Nephron (organoid): ENCODE measurements at regions not wholly inside any gene's neighbourhood (a gene's known extent, or its start where the extent isn't known, plus 50 kb on each side); places are given as distances from the start of the nearest gene placed in this dataset.

Source experiments
- H3K27ac Mint-ChIP-seq, 3 experiments: 2 replicates each; pipeline ENCODE4 v1.8.0; 2020; ENCODE audit warnings: mixed read lengths in 3 of 3, mild to moderate bottlenecking in 2 of 3, moderate library complexity in 1 of 3
- H3K27me3 Mint-ChIP-seq: 2 replicates; pipeline ENCODE4 v1.8.0; 2021; ENCODE audit warnings: low read depth, mild to moderate bottlenecking, moderate library complexity, mixed read lengths
- H3K36me3 Mint-ChIP-seq: 2 replicates; pipeline ENCODE4 v1.8.0; 2020; ENCODE audit warnings: low read depth, mixed read lengths
- H3K4me1 Mint-ChIP-seq: 2 replicates; pipeline ENCODE4 v1.8.0; 2020; ENCODE audit warnings: mixed read lengths
- H3K4me3 Mint-ChIP-seq, 3 experiments: 2 replicates each; pipeline ENCODE4 v1.8.0; 2020; ENCODE audit warnings: mild to moderate bottlenecking in 3 of 3, mixed read lengths in 3 of 3, moderate library complexity in 2 of 3
- H3K9me3 Mint-ChIP-seq: 2 replicates; pipeline ENCODE4 v1.8.0; 2020; ENCODE audit warnings: mixed read lengths
- TF ChIP-seq, protein P1 (sequence below), 3 experiments: fragments of 200-600 bp; sonication (generic); IDR thresholded peaks; one replicate each; pipeline ENCODE4 v1.5.0; 2021; ENCODE audit warnings: antibody characterized with exemption in 3 of 3; ENCODE audit not compliant: unreplicated experiment in 3 of 3

DNA sequence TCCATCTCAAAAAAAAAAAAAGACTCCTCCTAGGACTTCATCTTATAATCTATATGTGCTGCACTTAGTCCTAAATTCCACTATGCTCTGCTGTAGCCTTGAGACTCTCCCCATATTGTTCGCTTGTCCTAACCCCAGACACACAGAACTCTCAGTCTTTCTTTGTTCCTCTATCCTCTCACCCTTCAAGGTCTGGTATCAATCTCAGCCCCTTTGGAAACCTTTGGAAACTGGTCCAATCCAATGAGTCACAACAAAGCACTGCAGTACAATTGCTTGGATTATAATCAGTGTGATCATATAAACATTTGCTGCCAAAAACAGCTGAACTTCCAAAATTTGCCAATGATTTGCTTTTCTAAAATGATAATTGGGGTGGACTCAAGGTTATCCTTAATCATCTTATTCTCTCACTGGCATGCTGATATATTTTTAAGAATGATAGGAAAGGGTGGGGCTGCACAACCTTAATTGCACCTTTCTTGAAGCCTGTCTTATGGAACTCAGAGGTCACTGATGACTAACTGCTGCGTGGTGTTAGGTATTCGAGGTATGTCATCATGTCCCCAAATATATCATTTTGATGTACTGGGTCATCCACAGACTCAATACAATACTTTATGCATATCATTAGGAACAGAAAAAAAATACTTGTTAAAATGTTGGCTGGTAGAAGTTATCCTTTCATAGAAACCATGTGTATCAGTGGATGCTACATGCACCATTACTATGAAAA lies 756.7 kb downstream of the NR2F2 start:
- H3K9me3 Mint-ChIP-seq: no peaks in the 10 kb centered on the region
- H3K4me1 Mint-ChIP-seq: peaks cover 8% of the 10 kb centered on the region
- H3K27ac Mint-ChIP-seq: no peak overlapping the region
- no peaks in the 10 kb centered on the region for H3K27me3 Mint-ChIP-seq
- H3K4me3 Mint-ChIP-seq: no peak overlapping the region
- TF ChIP-seq, protein P1, sequence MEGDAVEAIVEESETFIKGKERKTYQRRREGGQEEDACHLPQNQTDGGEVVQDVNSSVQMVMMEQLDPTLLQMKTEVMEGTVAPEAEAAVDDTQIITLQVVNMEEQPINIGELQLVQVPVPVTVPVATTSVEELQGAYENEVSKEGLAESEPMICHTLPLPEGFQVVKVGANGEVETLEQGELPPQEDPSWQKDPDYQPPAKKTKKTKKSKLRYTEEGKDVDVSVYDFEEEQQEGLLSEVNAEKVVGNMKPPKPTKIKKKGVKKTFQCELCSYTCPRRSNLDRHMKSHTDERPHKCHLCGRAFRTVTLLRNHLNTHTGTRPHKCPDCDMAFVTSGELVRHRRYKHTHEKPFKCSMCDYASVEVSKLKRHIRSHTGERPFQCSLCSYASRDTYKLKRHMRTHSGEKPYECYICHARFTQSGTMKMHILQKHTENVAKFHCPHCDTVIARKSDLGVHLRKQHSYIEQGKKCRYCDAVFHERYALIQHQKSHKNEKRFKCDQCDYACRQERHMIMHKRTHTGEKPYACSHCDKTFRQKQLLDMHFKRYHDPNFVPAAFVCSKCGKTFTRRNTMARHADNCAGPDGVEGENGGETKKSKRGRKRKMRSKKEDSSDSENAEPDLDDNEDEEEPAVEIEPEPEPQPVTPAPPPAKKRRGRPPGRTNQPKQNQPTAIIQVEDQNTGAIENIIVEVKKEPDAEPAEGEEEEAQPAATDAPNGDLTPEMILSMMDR (IDR thresholded peaks at IDR 0.05; ENCODE audit: unreplicated experiment in 3 of 3): no peak
- no peaks in the 10 kb centered on the region for H3K36me3 Mint-ChIP-seq

DNA sequence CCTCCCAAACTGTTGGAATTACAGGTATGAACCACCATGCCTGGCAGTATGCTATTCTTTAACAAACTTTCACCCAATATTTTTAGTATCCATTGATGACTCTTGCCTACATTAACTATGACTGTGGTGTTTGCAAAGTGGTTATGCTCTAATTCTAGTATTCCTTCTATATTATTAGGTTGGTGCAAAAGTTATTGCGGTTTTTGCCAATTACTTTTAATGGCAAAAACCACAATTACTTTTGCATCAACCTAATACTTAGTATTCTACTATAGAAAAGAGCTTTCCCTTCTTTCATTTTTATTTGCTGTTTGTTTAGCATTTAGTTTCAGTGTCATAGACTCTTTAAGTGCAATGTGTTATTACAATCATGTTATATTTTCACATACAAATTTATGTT lies 760.6 kb downstream of the NR2F2 start:
- Mint-ChIP-seq H3K9me3 (no peaks in the 10 kb centered on the region), H3K27ac (no peak overlapping the region), H3K27me3 (no peaks in the 10 kb centered on the region), H3K4me1 (no peaks in the 10 kb centered on the region), H3K4me3 (no peak overlapping the region), H3K36me3 (no peaks in the 10 kb centered on the region)
- TF ChIP-seq, protein P1 (IDR thresholded peaks at IDR 0.05; ENCODE audit: unreplicated experiment in 3 of 3): no peak

DNA sequence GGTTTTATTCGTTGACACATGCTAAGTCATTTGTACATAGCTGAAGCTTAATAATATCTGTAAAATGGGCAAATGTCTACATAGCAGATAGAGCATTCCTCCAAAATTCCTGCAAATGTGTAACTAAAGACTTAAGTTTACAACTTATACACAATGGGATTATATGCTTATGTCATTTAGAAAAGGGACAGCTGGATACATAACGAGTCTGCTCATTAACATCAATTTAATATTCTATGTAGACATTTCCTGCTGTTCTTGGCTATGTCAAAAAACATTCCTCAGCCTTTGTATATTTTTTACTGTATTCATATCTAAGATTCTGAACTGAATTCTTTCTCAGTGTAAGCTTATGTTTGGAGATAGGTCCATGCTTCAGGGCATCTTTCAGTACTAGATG lies 762.2 kb downstream of the NR2F2 start:
- Mint-ChIP-seq H3K27me3 (no peaks in the 10 kb centered on the region), H3K9me3 (peaks cover 1% of the 10 kb centered on the region), H3K4me3 (no peak overlapping the region), H3K27ac (no peak overlapping the region), H3K36me3 (no peaks in the 10 kb centered on the region), H3K4me1 (no peaks in the 10 kb centered on the region)
- TF ChIP-seq, protein P1 (IDR thresholded peaks at IDR 0.05; ENCODE audit: unreplicated experiment in 3 of 3): no peak

DNA sequence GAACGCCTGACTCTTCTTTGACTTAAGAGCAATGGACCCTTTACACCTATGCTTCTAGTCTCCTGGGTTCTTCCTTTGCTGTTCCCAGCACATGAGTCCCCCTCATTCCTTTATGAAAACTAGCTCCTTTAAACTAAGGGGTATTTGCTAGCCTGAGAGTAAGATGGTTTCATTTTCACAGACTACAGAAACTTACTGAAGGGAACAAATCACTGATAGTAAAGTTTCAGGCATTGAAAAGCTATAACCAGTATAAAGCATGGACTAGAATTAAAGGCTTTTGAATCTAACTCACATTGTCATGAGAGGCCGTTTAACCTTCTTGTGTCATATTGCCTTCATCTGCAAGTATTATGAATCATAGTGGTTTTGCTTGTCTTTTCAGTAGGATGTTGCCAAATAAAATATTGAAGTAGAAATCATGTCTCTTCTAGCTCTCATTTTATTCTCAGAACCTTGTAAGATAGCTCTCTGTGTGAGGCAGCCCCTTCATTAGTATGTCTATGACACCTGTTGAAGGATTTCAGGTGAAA lies 765.9 kb downstream of the NR2F2 start:
- H3K4me1 Mint-ChIP-seq: no peaks in the 10 kb centered on the region
- TF ChIP-seq, protein P1 (IDR thresholded peaks at IDR 0.05; ENCODE audit: unreplicated experiment in 3 of 3): no peak
- no peak overlapping the region for H3K27ac Mint-ChIP-seq
- no peaks in the 10 kb centered on the region for H3K36me3 Mint-ChIP-seq
- peaks cover 15% of the 10 kb centered on the region for H3K9me3 Mint-ChIP-seq
- H3K4me3 Mint-ChIP-seq: no peak overlapping the region
- no peaks in the 10 kb centered on the region for H3K27me3 Mint-ChIP-seq

DNA sequence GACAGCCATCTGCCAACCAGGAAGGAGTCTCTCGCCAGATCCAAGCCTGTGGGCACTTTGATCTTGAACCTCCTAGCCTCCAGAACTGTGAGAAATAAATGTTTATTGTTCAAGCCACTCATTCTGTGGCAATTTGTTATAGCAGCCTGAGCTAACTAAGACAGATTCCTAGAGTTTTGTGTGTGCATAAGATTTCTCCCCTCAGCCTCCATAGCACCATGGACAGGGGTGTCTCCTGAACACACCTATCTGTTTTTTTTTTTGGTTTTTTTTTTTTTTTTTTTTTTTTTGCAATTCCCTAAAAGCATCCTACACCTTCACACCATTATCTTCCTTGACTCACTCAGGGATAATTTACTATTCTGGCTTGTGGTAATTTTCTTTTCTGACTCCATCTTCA lies 768.5 kb downstream of the NR2F2 start:
- Mint-ChIP-seq H3K27me3 (no peaks in the 10 kb centered on the region), H3K4me1 (no peaks in the 10 kb centered on the region), H3K9me3 (peaks cover 15% of the 10 kb centered on the region), H3K4me3 (no peak overlapping the region), H3K27ac (no peak overlapping the region), H3K36me3 (no peaks in the 10 kb centered on the region)
- TF ChIP-seq, protein P1 (IDR thresholded peaks at IDR 0.05; ENCODE audit: unreplicated experiment in 3 of 3): no peak

DNA sequence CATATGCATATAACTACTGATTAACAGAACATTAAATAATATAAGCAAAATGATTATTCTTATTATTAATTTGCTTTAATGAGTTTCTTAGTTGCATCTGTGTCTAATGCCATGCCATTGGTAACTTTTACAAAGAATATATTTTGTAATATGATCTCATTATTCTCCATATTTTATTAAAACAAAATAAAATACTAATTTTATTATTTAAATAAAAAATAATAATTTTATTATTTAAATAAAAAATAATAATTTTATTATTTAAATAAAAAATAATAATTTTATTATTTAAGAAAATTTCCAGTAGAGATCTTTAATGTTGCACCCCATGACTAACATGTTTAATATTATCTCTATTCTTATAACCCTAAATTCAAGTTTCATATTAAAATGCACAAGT lies 771.1 kb downstream of the NR2F2 start:
- Mint-ChIP-seq H3K4me1 (no peaks in the 10 kb centered on the region), H3K27me3 (no peaks in the 10 kb centered on the region), H3K36me3 (no peaks in the 10 kb centered on the region), H3K9me3 (peaks cover 15% of the 10 kb centered on the region), H3K27ac (no peak overlapping the region), H3K4me3 (no peak overlapping the region)
- TF ChIP-seq, protein P1 (IDR thresholded peaks at IDR 0.05; ENCODE audit: unreplicated experiment in 3 of 3): no peak
